Coronary artery (tissue), 2 donors: ENCODE measurements at regions not wholly inside any gene's neighbourhood (a gene's known extent, or its start where the extent isn't known, plus 50 kb on each side); places are given as distances from the start of the nearest gene placed in this dataset.

Experiments
- DNase-seq: peaks from one replicate; pipeline ENCODE4 v3.0.0-alpha.2; 2017; ENCODE audit warnings: low spot score
- H3K27ac ChIP-seq, 2 donors: fragments of 200-600 bp; sonication (generic); one replicate each; pipeline ENCODE4 v1.5.1; 2016 to 2019
- H3K4me3 ChIP-seq: fragments of 200-600 bp; sonication (generic); 2 replicates; pipeline ENCODE4 v1.5.1; 2016; ENCODE audit warnings: mild to moderate bottlenecking, moderate library complexity
- TF ChIP-seq, protein P1 (sequence below): fragments of 200-600 bp; sonication (generic); IDR thresholded peaks from one replicate; pipeline ENCODE4 v1.5.1; 2019; ENCODE audit warnings: antibody characterized with exemption

DNA sequence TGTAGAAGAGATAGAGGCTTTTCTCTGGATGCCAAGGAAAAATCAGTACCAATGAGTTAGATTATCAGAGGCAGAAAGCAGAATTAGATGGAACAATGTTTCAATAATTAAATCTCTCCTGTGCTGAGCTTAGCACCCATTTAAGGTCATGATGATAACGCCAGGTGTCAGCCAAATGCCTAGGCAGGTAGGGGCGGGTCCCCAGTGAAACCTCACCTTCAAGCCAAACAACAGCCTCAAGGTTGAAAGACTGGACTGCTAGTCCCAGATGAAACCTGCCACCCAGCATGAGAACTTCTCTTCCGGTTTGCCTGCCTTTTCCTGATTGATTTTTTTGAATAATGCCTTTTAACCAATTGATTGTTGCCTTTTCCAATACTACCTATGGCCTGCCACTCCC lies 363.0 kb downstream of the PLOD2 start:
- TF ChIP-seq, protein P1, sequence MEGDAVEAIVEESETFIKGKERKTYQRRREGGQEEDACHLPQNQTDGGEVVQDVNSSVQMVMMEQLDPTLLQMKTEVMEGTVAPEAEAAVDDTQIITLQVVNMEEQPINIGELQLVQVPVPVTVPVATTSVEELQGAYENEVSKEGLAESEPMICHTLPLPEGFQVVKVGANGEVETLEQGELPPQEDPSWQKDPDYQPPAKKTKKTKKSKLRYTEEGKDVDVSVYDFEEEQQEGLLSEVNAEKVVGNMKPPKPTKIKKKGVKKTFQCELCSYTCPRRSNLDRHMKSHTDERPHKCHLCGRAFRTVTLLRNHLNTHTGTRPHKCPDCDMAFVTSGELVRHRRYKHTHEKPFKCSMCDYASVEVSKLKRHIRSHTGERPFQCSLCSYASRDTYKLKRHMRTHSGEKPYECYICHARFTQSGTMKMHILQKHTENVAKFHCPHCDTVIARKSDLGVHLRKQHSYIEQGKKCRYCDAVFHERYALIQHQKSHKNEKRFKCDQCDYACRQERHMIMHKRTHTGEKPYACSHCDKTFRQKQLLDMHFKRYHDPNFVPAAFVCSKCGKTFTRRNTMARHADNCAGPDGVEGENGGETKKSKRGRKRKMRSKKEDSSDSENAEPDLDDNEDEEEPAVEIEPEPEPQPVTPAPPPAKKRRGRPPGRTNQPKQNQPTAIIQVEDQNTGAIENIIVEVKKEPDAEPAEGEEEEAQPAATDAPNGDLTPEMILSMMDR = no peak
- no peak for DNase-seq
- no peak overlapping the region for H3K27ac ChIP-seq
- no peak overlapping the region for H3K4me3 ChIP-seq

DNA sequence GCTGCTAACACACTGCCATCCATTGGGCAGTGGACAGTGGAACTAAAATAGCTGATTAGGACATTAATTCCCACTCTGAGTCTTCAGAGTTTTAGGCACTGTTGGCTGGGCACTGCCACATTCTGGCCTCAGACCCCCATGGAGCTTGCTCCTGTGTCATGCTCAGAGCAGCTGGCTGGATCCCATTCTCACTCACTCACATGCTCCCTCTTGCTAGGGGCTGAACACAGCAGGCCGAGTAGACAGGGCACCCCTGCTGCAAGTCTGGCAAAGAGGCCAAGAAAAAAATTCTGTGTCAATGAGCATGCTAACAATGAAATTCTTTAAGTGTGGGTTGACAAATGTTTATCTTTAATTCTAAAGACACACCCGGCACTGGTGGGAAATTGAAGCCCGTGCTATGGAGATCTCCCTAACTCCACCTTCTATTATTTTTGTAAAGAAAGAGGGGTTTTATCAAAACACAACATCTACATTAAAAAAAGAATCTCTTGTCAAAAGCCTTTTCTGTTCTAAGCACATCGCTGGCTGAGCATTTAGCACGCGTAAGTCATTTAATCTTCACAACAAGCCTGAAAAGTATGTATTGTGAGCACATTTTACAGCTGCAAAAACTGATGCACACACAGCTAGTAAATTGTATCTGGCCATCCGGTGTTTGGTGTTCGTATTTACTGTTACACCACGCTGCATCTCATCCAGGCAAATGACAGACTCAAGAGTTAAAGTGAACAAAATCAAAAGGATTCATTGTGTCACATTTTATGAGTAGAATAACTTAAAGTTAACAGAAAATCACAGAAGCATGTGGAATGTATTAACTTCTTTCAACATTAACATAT lies 362.1 kb downstream of the PLOD2 start:
- no peak overlapping the region for H3K4me3 ChIP-seq
- TF ChIP-seq, protein P1 = no peak
- DNase-seq = no peak
- H3K27ac ChIP-seq = no peak overlapping the region

DNA sequence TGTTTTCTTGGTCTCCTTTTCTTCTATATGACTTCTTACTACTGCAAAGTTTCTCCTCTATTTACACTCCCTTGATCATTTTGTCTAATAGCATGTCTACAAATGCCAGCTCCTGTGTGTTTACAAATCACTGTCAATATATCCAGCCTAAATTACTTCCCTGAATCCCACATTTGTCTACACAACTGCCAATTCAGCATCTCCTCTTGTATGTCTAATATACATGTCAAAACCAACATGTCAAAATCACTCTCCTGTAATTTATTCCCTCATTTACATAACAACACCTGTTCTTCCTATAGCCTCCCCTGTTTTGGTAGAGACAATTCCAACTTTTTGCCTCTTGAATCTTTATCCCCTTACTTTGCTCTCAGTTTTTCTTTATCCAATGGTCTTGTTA lies 359.3 kb downstream of the PLOD2 start:
- no peak overlapping the region for H3K4me3 ChIP-seq
- no peak for DNase-seq
- TF ChIP-seq, protein P1 = no peak
- H3K27ac ChIP-seq = no peak overlapping the region

DNA sequence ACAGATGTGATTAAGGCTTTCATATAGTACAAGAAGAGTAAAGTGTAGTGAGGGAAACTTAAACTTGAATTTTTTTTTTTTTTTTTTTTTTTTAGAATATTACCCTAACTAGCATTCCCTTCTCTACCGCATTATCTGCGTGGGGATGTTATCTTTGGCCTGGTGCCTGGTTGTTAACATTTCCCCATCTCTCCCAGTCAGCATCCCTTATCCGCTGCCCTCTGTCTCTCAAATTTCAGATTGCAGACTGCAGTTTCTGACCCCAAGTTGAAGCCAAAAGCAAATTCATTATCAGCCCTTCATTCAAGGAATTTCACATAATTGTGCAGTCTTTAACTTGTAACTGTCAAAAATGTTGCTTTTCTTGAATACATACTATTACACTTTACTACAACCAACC lies 353.0 kb downstream of the PLOD2 start:
- TF ChIP-seq, protein P1 = no peak
- H3K4me3 ChIP-seq = no peak overlapping the region
- no peak overlapping the region for H3K27ac ChIP-seq
- no peak for DNase-seq

DNA sequence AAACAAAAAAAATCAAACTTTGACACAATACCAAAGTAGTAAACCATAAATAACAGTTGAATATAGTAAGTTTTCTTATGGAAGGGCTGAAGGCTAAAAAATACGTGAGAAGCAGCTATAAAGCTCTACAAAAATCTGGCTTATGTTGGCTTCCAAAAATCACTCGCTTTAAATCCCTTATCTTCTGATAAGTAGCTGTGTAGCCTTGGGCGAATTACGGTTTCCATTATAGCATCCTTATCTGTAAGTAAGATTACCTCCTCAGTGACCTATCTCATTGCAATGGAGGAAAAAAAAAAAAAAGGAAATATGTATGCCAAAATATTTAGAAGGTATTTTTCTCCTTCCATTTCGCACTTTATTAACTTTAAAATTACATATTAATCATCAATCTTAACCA lies 348.6 kb downstream of the PLOD2 start:
- no peak overlapping the region for H3K27ac ChIP-seq
- TF ChIP-seq, protein P1 = no peak
- no peak for DNase-seq
- no peak overlapping the region for H3K4me3 ChIP-seq

DNA sequence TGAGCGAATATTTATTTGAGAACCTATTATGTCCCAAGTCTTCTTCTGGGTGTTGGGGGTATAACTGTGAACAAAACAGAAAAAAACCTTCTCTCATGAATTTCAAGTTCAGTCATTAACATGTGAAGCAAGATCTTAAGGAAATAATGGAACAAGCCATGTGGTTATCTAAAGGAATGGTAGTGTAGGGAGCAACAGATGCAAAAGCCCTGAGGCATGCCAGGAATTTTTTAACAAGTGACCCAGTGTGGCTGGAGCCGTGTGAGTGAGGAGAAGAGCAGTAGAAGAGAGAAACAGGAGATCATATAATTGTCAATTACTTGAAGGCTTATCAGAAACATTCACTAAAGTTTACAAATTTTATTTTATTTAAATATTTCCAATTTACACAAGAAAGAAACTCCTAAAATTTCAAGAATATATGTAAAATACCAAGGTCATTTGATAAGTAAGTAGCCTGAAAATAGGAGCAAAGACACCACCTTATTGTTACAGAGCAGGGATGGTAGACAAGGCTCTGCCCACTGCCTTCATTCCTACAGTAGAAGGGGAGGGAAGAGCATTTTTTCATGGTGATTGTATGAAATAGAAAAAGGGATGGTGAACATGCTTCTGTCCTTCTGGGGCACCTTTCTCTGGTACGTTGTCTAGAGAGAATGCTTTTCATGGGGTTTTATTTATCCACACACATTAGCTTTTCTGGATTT lies 345.1 kb downstream of the PLOD2 start:
- Histone ChIP-seq H3K4me3 (no peak overlapping the region), H3K27ac (no peak overlapping the region)
- TF ChIP-seq, protein P1 = no peak
- DNase-seq = no peak
